CD14-positive monocyte (primary cell): ENCODE measurements at regions not wholly inside any gene's neighbourhood (a gene's known extent, or its start where the extent isn't known, plus 50 kb on each side); places are given as distances from the start of the nearest gene placed in this dataset.

Source experiments
- DNase-seq, 3 donors: peaks; one replicate each; pipeline ENCODE4 v3.0.0-alpha.2; 2011 to 2022
- H2AFZ ChIP-seq: 2 replicates; pipeline ENCODE4 v1.6.0; 2012; ENCODE audit warnings: mild to moderate bottlenecking, low read depth, low read length, inconsistent platforms; ENCODE audit not compliant: insufficient read depth, poor library complexity, severe bottlenecking
- H3K27ac ChIP-seq, 2 donors: 1 replicate in 1 of 2; 2 replicates in 1 of 2; pipeline ENCODE4 v1.5.1; 2012 to 2013; ENCODE audit warnings: low read length in 2 of 2, control low read depth in 1 of 2, inconsistent platforms in 1 of 2, low read depth in 1 of 2, mild to moderate bottlenecking in 1 of 2
- H3K27me3 ChIP-seq, 2 donors: one replicate each; pipeline versions ENCODE4 v1.6.0 to v1.6.1; 2011 to 2013; ENCODE audit warnings: low read length in 2 of 2; ENCODE audit not compliant: control insufficient read depth in 2 of 2, insufficient read depth in 2 of 2
- H3K36me3 ChIP-seq, 2 donors: replicated peaks in 1 of 2; 1 replicate in 1 of 2; 2 replicates in 1 of 2; pipeline versions ENCODE4 v1.5.1 to v1.6.1; 2012 to 2013; ENCODE audit warnings: low read length in 2 of 2, control low read depth in 1 of 2, inconsistent platforms in 1 of 2, mild to moderate bottlenecking in 1 of 2; ENCODE audit not compliant: insufficient read depth in 2 of 2, control insufficient read depth in 1 of 2
- H3K4me1 ChIP-seq, 2 donors: 1 replicate in 1 of 2; 2 replicates in 1 of 2; pipeline versions ENCODE4 v1.5.1 to v1.6.1; 2012 to 2013; ENCODE audit warnings: low read length in 2 of 2, control low read depth in 1 of 2, inconsistent platforms in 1 of 2, mild to moderate bottlenecking in 1 of 2, moderate library complexity in 1 of 2; ENCODE audit not compliant: insufficient read depth in 2 of 2, control insufficient read depth in 1 of 2
- H3K4me2 ChIP-seq: replicated peaks from 2 replicates; pipeline ENCODE3; 2012; ENCODE audit warnings: low read length, moderate library complexity, mild to moderate bottlenecking; ENCODE audit not compliant: poor library complexity, severe bottlenecking; ENCODE audit errors: extremely low read depth
- H3K4me3 ChIP-seq, 3 experiments: fragments of 200-600 bp in 1 of 3; sonication (generic) in 1 of 3; replicated peaks in 1 of 3; 1 replicate in 2 of 3; 2 replicates in 1 of 3; pipeline ENCODE4 v1.5.1; 2011 to 2013; ENCODE audit warnings: low read length in 3 of 3, mild to moderate bottlenecking in 3 of 3, control low read depth in 2 of 3, low read depth in 2 of 3, inconsistent platforms in 1 of 3, moderate library complexity in 1 of 3
- H3K79me2 ChIP-seq: 2 replicates; pipeline ENCODE4 v1.6.0; 2012; ENCODE audit warnings: mild to moderate bottlenecking, control low read depth, inconsistent platforms, low read length, moderate library complexity; ENCODE audit not compliant: insufficient read depth
- H3K9ac ChIP-seq: 2 replicates; pipeline ENCODE4 v1.6.0; 2017; ENCODE audit warnings: low read length, mild to moderate bottlenecking; ENCODE audit not compliant: insufficient read depth, poor library complexity, severe bottlenecking
- H3K9me3 ChIP-seq, 2 donors: replicated peaks in 1 of 2; 1 replicate in 1 of 2; 2 replicates in 1 of 2; pipeline versions ENCODE4 v1.5.1 to v1.6.1; 2012 to 2013; ENCODE audit warnings: low read length in 2 of 2, control low read depth in 1 of 2; ENCODE audit not compliant: control insufficient read depth in 1 of 2, insufficient read depth in 1 of 2
- H4K20me1 ChIP-seq: 2 replicates; pipeline ENCODE4 v1.6.0; 2012; ENCODE audit warnings: mild to moderate bottlenecking, low read length, control low read depth, moderate library complexity; ENCODE audit not compliant: insufficient read depth
- H3K27ac Mint-ChIP-seq, 7 donors: one replicate each; pipeline ENCODE4 v1.8.0; 2020; ENCODE audit warnings: mild to moderate bottlenecking in 7 of 7, mixed read lengths in 7 of 7, moderate library complexity in 6 of 7, inconsistent platforms in 2 of 7
- H3K27me3 Mint-ChIP-seq, 3 donors: one replicate each; pipeline ENCODE4 v1.8.0; 2021 to 2022; ENCODE audit warnings: low read depth in 3 of 3, mild to moderate bottlenecking in 3 of 3, mixed read lengths in 3 of 3, moderate library complexity in 3 of 3, inconsistent platforms in 1 of 3
- H3K36me3 Mint-ChIP-seq, 2 donors: one replicate each; pipeline ENCODE4 v1.8.0; 2020; ENCODE audit warnings: mixed read lengths in 2 of 2, inconsistent platforms in 1 of 2, mild to moderate bottlenecking in 1 of 2
- H3K4me1 Mint-ChIP-seq: one replicate; pipeline ENCODE4 v1.8.0; 2020; ENCODE audit warnings: mild to moderate bottlenecking, mixed read lengths
- H3K4me3 Mint-ChIP-seq, 2 donors: one replicate each; pipeline ENCODE4 v1.8.0; 2020; ENCODE audit warnings: mild to moderate bottlenecking in 2 of 2, mixed read lengths in 2 of 2, moderate library complexity in 1 of 2
- H3K9me3 Mint-ChIP-seq, 7 donors: one replicate each; pipeline ENCODE4 v1.8.0; 2020 to 2022; ENCODE audit warnings: mixed read lengths in 7 of 7, mild to moderate bottlenecking in 6 of 7, moderate library complexity in 6 of 7, inconsistent platforms in 2 of 7
- WGBS: methylation state at CpG from one replicate; pipeline ENCODE4 v1.1.5; 2013; ENCODE audit warnings: missing lambda C conversion rate; ENCODE audit not compliant: insufficient coverage; 5-methylcytosine and 5-hydroxymethylcytosine counted together
- intact Hi-C, 2 donors: fragments of 100-400 bp; cut with micrococcal nuclease; formaldehyde crosslinking; loops; one replicate each; pipeline versions ENCODE4 v1.15.0 to v1.15.1; 2023
- TF ChIP-seq, protein P1 (sequence below): fragments of 200-600 bp; IDR thresholded peaks from one replicate; pipeline ENCODE4 v1.8.0; 2022; ENCODE audit warnings: antibody characterized with exemption, mild to moderate bottlenecking

DNA sequence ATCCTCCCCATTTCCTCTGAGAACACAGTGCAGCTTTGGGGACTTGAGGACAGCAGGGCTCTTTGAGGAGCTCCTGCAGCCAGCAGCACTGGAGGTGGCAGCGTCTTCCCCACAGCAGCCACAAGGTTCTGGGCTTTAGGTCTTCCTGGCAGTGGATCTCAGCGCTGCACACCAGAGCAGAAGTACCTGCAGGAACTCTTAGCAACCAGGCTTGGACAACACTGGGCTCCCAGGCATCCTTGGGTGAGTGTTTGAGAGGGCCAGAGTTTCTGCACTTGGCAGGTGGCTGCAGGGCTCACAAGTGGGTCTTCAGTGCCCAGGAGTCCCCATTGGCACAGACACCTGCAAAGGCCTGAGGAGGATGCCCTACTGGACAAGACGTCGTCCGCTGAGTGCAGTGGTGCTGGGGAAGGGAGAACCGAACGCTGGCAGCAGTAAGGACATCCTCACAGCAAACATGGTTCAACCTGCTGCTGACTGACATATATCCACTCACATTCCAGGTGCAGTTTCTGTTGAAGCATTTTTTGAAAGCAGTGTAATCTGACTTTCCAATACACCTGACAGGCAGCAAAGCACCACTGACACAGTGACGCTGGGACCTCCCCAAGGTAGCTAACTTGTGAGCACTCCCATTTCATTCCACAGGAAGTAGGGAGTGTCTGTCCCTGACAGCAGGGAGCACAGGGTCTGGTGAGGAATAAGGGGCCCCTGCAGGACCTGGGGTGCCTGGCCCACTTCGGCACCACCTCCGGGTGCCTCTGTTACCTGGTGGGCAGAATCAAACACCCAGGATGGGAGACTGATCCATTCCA is 149.9 kb upstream of the COPS8 start:
- Histone ChIP-seq H3K79me2 (no peaks in the 10 kb centered on the region), H3K4me3 (no peak overlapping the region), H3K4me1 (peaks cover under 1 to 2% of the 10 kb centered on the region in 2 donors), H3K27ac (no peak overlapping the region), H3K9me3 (no peaks in the 10 kb centered on the region), H4K20me1 (no peaks in the 10 kb centered on the region), H3K9ac (no peak overlapping the region), H3K36me3 (no peaks in the 10 kb centered on the region), H3K4me2 (no peak overlapping the region), H2AFZ (no peak overlapping the region), H3K27me3 (peaks cover 2 to 4% of the 10 kb centered on the region in 2 donors)
- no peak overlapping the region for H3K4me3 Mint-ChIP-seq
- TF ChIP-seq, protein P1, sequence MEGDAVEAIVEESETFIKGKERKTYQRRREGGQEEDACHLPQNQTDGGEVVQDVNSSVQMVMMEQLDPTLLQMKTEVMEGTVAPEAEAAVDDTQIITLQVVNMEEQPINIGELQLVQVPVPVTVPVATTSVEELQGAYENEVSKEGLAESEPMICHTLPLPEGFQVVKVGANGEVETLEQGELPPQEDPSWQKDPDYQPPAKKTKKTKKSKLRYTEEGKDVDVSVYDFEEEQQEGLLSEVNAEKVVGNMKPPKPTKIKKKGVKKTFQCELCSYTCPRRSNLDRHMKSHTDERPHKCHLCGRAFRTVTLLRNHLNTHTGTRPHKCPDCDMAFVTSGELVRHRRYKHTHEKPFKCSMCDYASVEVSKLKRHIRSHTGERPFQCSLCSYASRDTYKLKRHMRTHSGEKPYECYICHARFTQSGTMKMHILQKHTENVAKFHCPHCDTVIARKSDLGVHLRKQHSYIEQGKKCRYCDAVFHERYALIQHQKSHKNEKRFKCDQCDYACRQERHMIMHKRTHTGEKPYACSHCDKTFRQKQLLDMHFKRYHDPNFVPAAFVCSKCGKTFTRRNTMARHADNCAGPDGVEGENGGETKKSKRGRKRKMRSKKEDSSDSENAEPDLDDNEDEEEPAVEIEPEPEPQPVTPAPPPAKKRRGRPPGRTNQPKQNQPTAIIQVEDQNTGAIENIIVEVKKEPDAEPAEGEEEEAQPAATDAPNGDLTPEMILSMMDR = no peak
- intact Hi-C loops = no loop called here
- H3K9me3 Mint-ChIP-seq = peaks cover 0 to 3% (median 0%) of the 10 kb centered on the region in 7 donors
- H3K27ac Mint-ChIP-seq = no peak overlapping the region
- 96% methylated on average over 8 of the region's 10 CpGs for WGBS
- H3K27me3 Mint-ChIP-seq = peaks cover 19 to 28% (median 24%) of the 10 kb centered on the region in 3 donors
- no peak for DNase-seq
- no peaks in the 10 kb centered on the region for H3K36me3 Mint-ChIP-seq
- peaks cover 4% of the 10 kb centered on the region for H3K4me1 Mint-ChIP-seq

DNA sequence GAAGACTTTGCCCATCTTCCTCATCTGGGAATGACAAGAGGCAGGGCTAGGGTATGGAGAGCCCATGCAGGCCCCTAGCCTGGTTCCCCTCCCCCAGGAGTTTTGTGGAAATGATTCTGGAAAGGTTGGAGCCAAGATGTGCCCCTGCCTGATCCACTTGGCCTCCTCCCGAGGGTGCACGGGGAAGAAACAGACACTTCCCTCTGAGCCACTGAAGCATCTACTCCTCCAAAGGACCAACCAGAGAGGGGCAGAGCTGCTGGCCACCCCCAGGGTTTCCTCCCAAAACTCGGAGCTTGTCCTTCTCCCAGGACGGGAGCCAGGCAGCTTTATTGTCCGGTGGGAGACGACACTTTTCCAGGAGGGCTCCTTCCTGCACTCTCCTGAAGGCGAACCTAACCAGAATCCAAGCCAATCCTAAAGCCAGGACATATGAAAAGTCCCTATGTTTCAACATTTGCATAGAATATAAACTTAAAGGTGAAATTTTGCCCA is 149.2 kb upstream of the COPS8 start:
- H3K36me3 Mint-ChIP-seq = no peaks in the 10 kb centered on the region
- H3K9me3 Mint-ChIP-seq = peaks cover 0 to 3% (median 0%) of the 10 kb centered on the region in 7 donors
- H4K20me1 ChIP-seq = no peaks in the 10 kb centered on the region
- no peak overlapping the region for H3K27ac Mint-ChIP-seq
- H3K4me2 ChIP-seq = no peak overlapping the region
- peaks cover 10% of the 10 kb centered on the region for H3K4me1 Mint-ChIP-seq
- no peaks in the 10 kb centered on the region for H3K79me2 ChIP-seq
- H3K4me3 ChIP-seq = no peak overlapping the region
- 82% methylated on average over 6 of the region's 7 CpGs for WGBS
- H3K4me1 ChIP-seq = peaks cover 7 to 8% of the 10 kb centered on the region in 2 donors
- no peak overlapping the region for H3K9ac ChIP-seq
- peaks cover 19 to 27% (median 23%) of the 10 kb centered on the region in 3 donors for H3K27me3 Mint-ChIP-seq
- peaks cover 2 to 4% of the 10 kb centered on the region in 2 donors for H3K27me3 ChIP-seq
- H2AFZ ChIP-seq = no peak overlapping the region
- no peaks in the 10 kb centered on the region for H3K36me3 ChIP-seq
- H3K27ac ChIP-seq = no peak overlapping the region
- TF ChIP-seq, protein P1 = no peak
- no peak overlapping the region for H3K4me3 Mint-ChIP-seq
- no peaks in the 10 kb centered on the region for H3K9me3 ChIP-seq
- intact Hi-C loops = no loop called here
- no peak for DNase-seq
